Activated CD8-positive, alpha-beta T cell treated with anti-CD3 and anti-CD28 coated beads, Interleukin-2, amount 10 ng/mL, durations not matched to agents 7 days and 5 days (primary cell): ENCODE measurements at regions not wholly inside any gene's neighbourhood (a gene's known extent, or its start where the extent isn't known, plus 50 kb on each side); places are given as distances from the start of the nearest gene placed in this dataset.

Experiments used
- ATAC-seq: fragments of 150-1000 bp; cut with Tn5 transposase; one replicate; pipeline ENCODE4 v1.10.0; 2021; ENCODE audit warnings: moderate library complexity
- CTCF ChIA-PET: fragments of 350-600 bp; sonication (Branson Sonifier 250); formaldehyde crosslinking; loops from one replicate; lab custom pipeline; 2021; ENCODE audit warnings: antibody characterized with exemption; lab: Charles Lee
- POLR2A ChIA-PET: fragments of 350-600 bp; sonication (Branson Sonifier 250); formaldehyde crosslinking; loops from one replicate; lab custom pipeline; 2021; ENCODE audit warnings: antibody characterized with exemption; lab: Charles Lee
- DNase-seq: peaks from one replicate; pipeline ENCODE4 v3.0.0-alpha.2; 2020
- H3K27ac Mint-ChIP-seq: one replicate; pipeline ENCODE4 v1.8.0; 2021; ENCODE audit warnings: mild to moderate bottlenecking, mixed read lengths
- H3K27me3 Mint-ChIP-seq: one replicate; pipeline ENCODE4 v1.8.0; 2021; ENCODE audit warnings: low read depth, mixed read lengths
- H3K36me3 Mint-ChIP-seq: one replicate; pipeline ENCODE4 v1.8.0; 2021; ENCODE audit warnings: low read depth, mixed read lengths
- H3K4me1 Mint-ChIP-seq: one replicate; pipeline ENCODE4 v1.8.0; 2021; ENCODE audit warnings: low read depth, mixed read lengths
- H3K4me3 Mint-ChIP-seq: one replicate; pipeline ENCODE4 v1.8.0; 2021; ENCODE audit warnings: mild to moderate bottlenecking, mixed read lengths
- H3K9me3 Mint-ChIP-seq: one replicate; pipeline ENCODE4 v1.8.0; 2022; ENCODE audit warnings: mixed read lengths; ENCODE audit not compliant: insufficient read depth

DNA sequence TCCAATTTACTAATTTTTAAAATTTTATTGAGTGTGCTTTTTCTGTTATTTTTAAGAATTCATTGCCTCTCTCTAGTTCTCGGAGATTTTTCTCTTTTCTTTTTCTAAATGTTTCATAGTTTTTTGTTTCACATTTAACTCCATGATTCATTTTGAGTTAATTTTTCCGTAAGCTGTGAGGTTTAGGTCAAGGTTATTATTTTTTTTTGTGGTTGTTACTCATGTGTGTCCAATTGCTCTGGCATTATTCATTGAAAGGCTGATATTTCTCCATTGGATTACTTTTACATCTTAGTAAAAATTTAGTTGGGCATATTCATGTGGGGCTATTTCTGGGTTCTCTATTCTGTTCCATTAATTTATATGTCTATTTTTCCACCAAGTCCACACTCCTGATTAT lies 220.8 kb downstream of the MID1IP1 start:
- Mint-ChIP-seq H3K4me3 (no peak overlapping the region), H3K36me3 (no peaks in the 10 kb centered on the region), H3K27ac (no peak overlapping the region), H3K9me3 (no peaks in the 10 kb centered on the region), H3K27me3 (no peaks in the 10 kb centered on the region), H3K4me1 (no peaks in the 10 kb centered on the region)
- CTCF ChIA-PET = no interaction called here
- DNase-seq = no peak
- no peak for ATAC-seq
- POLR2A ChIA-PET = no interaction called here

DNA sequence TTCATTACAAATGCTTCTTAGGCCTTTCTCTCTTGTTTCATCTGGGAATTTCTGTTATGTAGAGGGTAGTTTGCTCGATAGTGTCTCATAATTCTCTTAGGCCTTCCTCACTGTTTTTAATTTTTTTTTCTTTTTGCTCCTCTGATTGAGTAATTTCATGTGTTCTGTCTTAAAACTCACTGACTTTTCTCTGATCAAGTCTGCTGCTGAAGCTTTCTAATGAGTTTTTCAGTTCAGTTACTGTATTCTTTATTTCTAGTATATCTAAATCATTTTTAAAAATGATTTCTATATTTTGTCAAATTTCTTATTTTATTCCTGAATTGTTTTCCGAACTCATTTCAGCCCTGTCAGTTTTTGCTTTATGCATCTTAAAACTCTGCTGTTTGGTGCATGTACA lies 228.0 kb downstream of the MID1IP1 start:
- no peak for ATAC-seq
- no peak for DNase-seq
- H3K27me3 Mint-ChIP-seq = no peaks in the 10 kb centered on the region
- peaks cover 9% of the 10 kb centered on the region for H3K9me3 Mint-ChIP-seq
- ChIA-PET POLR2A (no interaction called here), CTCF (no interaction called here)
- H3K27ac Mint-ChIP-seq = no peak overlapping the region
- no peaks in the 10 kb centered on the region for H3K36me3 Mint-ChIP-seq
- H3K4me1 Mint-ChIP-seq = no peaks in the 10 kb centered on the region
- H3K4me3 Mint-ChIP-seq = no peak overlapping the region

GRCh38 chrX:39030636-39031035 lies 229.4 kb downstream of the MID1IP1 start:
- CTCF ChIA-PET = no interaction called here
- Mint-ChIP-seq H3K27ac (no peak overlapping the region), H3K4me1 (no peaks in the 10 kb centered on the region), H3K36me3 (no peaks in the 10 kb centered on the region), H3K9me3 (peaks cover 9% of the 10 kb centered on the region), H3K27me3 (no peaks in the 10 kb centered on the region), H3K4me3 (no peak overlapping the region)
- DNase-seq = no peak
- POLR2A ChIA-PET = no interaction called here
- ATAC-seq = no peak

- CTCF ChIA-PET = no interaction called here
- no peaks in the 10 kb centered on the region for H3K9me3 Mint-ChIP-seq
- peaks cover 3% of the 10 kb centered on the region for H3K27me3 Mint-ChIP-seq
- ATAC-seq (no peak), DNase-seq (no peak)
- no peak overlapping the region for H3K4me3 Mint-ChIP-seq
- H3K4me1 Mint-ChIP-seq = no peaks in the 10 kb centered on the region
- POLR2A ChIA-PET = no interaction called here
- H3K27ac Mint-ChIP-seq = no peak overlapping the region
- no peaks in the 10 kb centered on the region for H3K36me3 Mint-ChIP-seq
Observed at GRCh38 chrX:39039890-39040289, 238.6 kb downstream of the MID1IP1 start.

GRCh38 chrX:39043838-39044550 lies 242.7 kb downstream of the MID1IP1 start:
- Mint-ChIP-seq H3K27ac (no peak overlapping the region), H3K9me3 (no peaks in the 10 kb centered on the region), H3K4me1 (no peaks in the 10 kb centered on the region), H3K36me3 (no peaks in the 10 kb centered on the region), H3K4me3 (no peak overlapping the region), H3K27me3 (no peaks in the 10 kb centered on the region)
- ChIA-PET POLR2A (no interaction called here), CTCF (no interaction called here)
- DNase-seq = no peak
- no peak for ATAC-seq

GRCh38 chrX:39047174-39047573 lies 245.9 kb downstream of the MID1IP1 start:
- H3K9me3 Mint-ChIP-seq = no peaks in the 10 kb centered on the region
- H3K4me3 Mint-ChIP-seq = no peak overlapping the region
- no peak for ATAC-seq
- DNase-seq = no peak
- no peaks in the 10 kb centered on the region for H3K27me3 Mint-ChIP-seq
- no peak overlapping the region for H3K27ac Mint-ChIP-seq
- ChIA-PET CTCF (no interaction called here), POLR2A (no interaction called here)
- H3K36me3 Mint-ChIP-seq = no peaks in the 10 kb centered on the region
- no peaks in the 10 kb centered on the region for H3K4me1 Mint-ChIP-seq

DNA sequence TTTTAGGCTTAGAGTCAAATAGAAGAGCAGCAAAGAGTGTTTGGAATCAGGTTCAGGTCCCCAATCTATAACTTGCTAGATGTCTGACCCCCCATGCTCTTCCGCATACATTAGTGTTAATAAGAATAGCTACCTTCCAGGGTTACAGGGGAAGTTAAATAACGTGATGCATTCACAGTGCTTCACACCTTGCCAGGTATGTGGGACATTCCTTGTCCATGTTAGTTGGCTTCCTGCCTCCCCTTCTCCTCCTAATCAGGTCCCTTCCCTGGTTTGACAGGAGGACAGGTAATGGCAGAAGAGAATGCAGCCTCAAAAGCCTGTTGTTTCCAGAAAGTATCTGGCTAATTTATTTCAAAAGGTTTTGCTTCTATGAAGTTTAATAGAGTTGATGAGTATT lies 248.7 kb downstream of the MID1IP1 start:
- CTCF ChIA-PET = no interaction called here
- no peaks in the 10 kb centered on the region for H3K9me3 Mint-ChIP-seq
- no peaks in the 10 kb centered on the region for H3K36me3 Mint-ChIP-seq
- H3K4me3 Mint-ChIP-seq = no peak overlapping the region
- no peaks in the 10 kb centered on the region for H3K27me3 Mint-ChIP-seq
- no peaks in the 10 kb centered on the region for H3K4me1 Mint-ChIP-seq
- ATAC-seq = no peak
- DNase-seq = no peak
- POLR2A ChIA-PET = no interaction called here
- H3K27ac Mint-ChIP-seq = no peak overlapping the region

- no peak overlapping the region for H3K27ac Mint-ChIP-seq
- CTCF ChIA-PET = no interaction called here
- H3K27me3 Mint-ChIP-seq = no peaks in the 10 kb centered on the region
- H3K9me3 Mint-ChIP-seq = no peaks in the 10 kb centered on the region
- no peaks in the 10 kb centered on the region for H3K4me1 Mint-ChIP-seq
- POLR2A ChIA-PET = no interaction called here
- no peaks in the 10 kb centered on the region for H3K36me3 Mint-ChIP-seq
- ATAC-seq (no peak), DNase-seq (no peak)
- H3K4me3 Mint-ChIP-seq = no peak overlapping the region
Observed at GRCh38 chrX:39050427-39050826, 249.2 kb downstream of the MID1IP1 start.

- Mint-ChIP-seq H3K4me1 (no peaks in the 10 kb centered on the region), H3K27ac (no peak overlapping the region), H3K4me3 (no peak overlapping the region), H3K36me3 (no peaks in the 10 kb centered on the region), H3K27me3 (no peaks in the 10 kb centered on the region), H3K9me3 (no peaks in the 10 kb centered on the region)
- ATAC-seq (no peak), DNase-seq (no peak)
- CTCF ChIA-PET = no interaction called here
- POLR2A ChIA-PET = no interaction called here
Observed at GRCh38 chrX:39052751-39053150, 251.5 kb downstream of the MID1IP1 start.

DNA sequence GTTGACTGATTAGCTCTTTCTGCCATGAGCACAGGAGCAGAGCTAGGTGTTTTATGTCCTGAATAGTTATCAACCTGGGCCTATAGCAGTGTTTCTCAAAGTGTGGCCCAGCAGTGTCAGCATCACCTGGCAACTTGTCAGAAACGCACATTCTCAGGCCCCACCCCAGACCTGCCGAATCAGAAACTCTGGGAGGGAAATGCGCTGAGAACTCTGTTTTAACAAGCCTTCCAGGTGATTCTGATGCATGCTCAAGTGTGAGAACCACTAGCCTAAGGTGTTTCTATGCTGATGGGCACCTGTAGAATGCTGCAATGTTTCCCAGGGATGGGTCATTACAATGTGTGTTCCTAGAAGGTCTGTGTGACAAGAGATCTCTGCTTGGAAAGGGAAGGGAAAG lies 257.5 kb downstream of the MID1IP1 start:
- CTCF ChIA-PET = no interaction called here

GRCh38 chrX:39059866-39060265 lies 258.6 kb downstream of the MID1IP1 start:
- Mint-ChIP-seq H3K9me3 (peaks cover 4% of the 10 kb centered on the region), H3K27ac (no peak overlapping the region), H3K4me1 (no peaks in the 10 kb centered on the region), H3K4me3 (no peak overlapping the region), H3K36me3 (peaks cover 2% of the 10 kb centered on the region), H3K27me3 (no peaks in the 10 kb centered on the region)
- POLR2A ChIA-PET = no interaction called here
- CTCF ChIA-PET = no interaction called here
- DNase-seq (no peak), ATAC-seq (no peak)

More for the DNA sequence above, 257.5 kb downstream of the MID1IP1 start:
- no peaks in the 10 kb centered on the region for H3K4me1 Mint-ChIP-seq
- POLR2A ChIA-PET = no interaction called here
- H3K27me3 Mint-ChIP-seq = no peaks in the 10 kb centered on the region
- H3K9me3 Mint-ChIP-seq = peaks cover 4% of the 10 kb centered on the region
- H3K27ac Mint-ChIP-seq = no peak overlapping the region
- H3K4me3 Mint-ChIP-seq = no peak overlapping the region
- ATAC-seq (no peak), DNase-seq (no peak)
- peaks cover 2% of the 10 kb centered on the region for H3K36me3 Mint-ChIP-seq

GRCh38 chrX:39063037-39063436 lies 261.8 kb downstream of the MID1IP1 start:
- peaks cover 4% of the 10 kb centered on the region for H3K9me3 Mint-ChIP-seq
- H3K4me3 Mint-ChIP-seq = no peak overlapping the region
- H3K4me1 Mint-ChIP-seq = no peaks in the 10 kb centered on the region
- CTCF ChIA-PET = no interaction called here
- H3K36me3 Mint-ChIP-seq = peaks cover 2% of the 10 kb centered on the region
- DNase-seq (no peak), ATAC-seq (no peak)
- no peaks in the 10 kb centered on the region for H3K27me3 Mint-ChIP-seq
- POLR2A ChIA-PET = no interaction called here
- no peak overlapping the region for H3K27ac Mint-ChIP-seq

GRCh38 chrX:39063702-39064101 lies 262.4 kb downstream of the MID1IP1 start:
- Mint-ChIP-seq H3K4me1 (no peaks in the 10 kb centered on the region), H3K9me3 (peaks cover 4% of the 10 kb centered on the region), H3K27ac (no peak overlapping the region), H3K27me3 (no peaks in the 10 kb centered on the region), H3K36me3 (peaks cover 2% of the 10 kb centered on the region), H3K4me3 (no peak overlapping the region)
- ChIA-PET POLR2A (no interaction called here), CTCF (no interaction called here)
- no peak for ATAC-seq
- no peak for DNase-seq
